ENCODE measurements at regions not wholly inside any gene's neighbourhood (a gene's known extent, or its start where the extent isn't known, plus 50 kb on each side); places are given as distances from the start of the nearest gene placed in this dataset.

- TF ChIP-seq TAF1 (IDR thresholded peaks at IDR 0.05; ENCODE audit: borderline replicate concordance, low read depth, low read length) (no peak), CTCF (IDR thresholded peaks at IDR 0.05) (no peak), REST (IDR thresholded peaks at IDR 0.05; ENCODE audit: low read depth, low read length) (no peak), FOSL2 (IDR thresholded peaks at IDR 0.05; ENCODE audit: borderline replicate concordance, low read depth) (no peak)
Measured at GRCh38 chr12:132439333-132439904, 50.5 kb upstream of the FBRSL1 start.
